ENCODE measurements at regions not wholly inside any gene's neighbourhood (a gene's known extent, or its start where the extent isn't known, plus 50 kb on each side); places are given as distances from the start of the nearest gene placed in this dataset.

DNA sequence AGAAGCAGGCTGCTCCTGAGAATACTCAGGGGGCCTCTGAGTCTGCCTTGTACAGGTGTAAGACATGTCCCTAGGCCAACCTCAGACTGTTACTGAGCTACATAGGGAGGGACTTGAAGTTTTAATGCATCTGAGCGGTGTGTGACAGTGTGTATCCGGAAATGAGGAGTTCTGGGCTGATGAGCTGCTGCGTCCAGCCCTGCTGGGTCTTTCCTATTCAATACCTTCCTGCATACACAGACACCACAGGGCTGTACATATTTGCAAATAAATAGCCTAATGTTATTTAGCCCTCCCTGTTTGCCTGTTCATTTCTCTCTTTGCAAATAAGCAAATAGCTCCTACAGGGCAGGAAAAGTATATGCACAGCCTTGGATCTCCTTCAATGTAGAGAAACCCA lies 134.7 kb upstream of the KIRREL3 start (continued):
- TF ChIP-seq ATF1 (CRISPR knock-in tag; IDR thresholded peaks at IDR 0.05), result no peak

DNA sequence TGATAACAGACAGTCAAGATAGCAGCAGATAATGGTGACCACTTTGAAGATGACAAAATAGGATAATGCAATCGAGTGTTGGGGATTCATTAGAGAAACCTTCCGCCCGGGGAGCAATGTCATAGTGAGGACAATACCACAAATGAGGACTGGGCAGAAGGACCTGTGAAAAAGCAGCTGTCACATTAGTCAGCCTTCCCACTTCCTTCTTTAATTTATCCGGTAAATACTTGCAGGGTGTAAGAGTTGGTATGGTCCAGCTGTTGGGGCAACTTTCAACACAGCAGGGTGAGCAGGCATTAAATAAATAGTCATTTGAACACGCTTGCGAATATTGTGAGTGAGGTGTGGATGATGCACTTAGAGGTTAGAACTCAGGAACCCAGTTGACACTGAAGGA lies 132.5 kb upstream of the KIRREL3 start:
- Mint-ChIP-seq H3K9me3 (peaks cover 6% of the 10 kb centered on the region), H3K4me1 (peaks cover 18% of the 10 kb centered on the region), H3K36me3 (no peaks in the 10 kb centered on the region), H3K27me3 (ENCODE audit: low read depth) (no peaks in the 10 kb centered on the region), H3K27ac (no peak overlapping the region), H3K4me3 (no peak overlapping the region)
- ATAC-seq (no peak), DNase-seq (ENCODE audit: low spot score) (no peak)
- TF ChIP-seq GABPB1 (CRISPR knock-in tag; IDR thresholded peaks at IDR 0.05) (no peak), IRF2 (CRISPR knock-in tag; IDR thresholded peaks at IDR 0.05; ENCODE audit: borderline replicate concordance, low read depth) (no peak), TP53 (CRISPR knock-in tag; IDR thresholded peaks at IDR 0.05) (no peak), ETV6 (CRISPR knock-in tag; IDR thresholded peaks at IDR 0.05) (no peak), SMAD4 (CRISPR knock-in tag; IDR thresholded peaks at IDR 0.05) (no peak)
- TF ChIP-seq, protein P1, sequence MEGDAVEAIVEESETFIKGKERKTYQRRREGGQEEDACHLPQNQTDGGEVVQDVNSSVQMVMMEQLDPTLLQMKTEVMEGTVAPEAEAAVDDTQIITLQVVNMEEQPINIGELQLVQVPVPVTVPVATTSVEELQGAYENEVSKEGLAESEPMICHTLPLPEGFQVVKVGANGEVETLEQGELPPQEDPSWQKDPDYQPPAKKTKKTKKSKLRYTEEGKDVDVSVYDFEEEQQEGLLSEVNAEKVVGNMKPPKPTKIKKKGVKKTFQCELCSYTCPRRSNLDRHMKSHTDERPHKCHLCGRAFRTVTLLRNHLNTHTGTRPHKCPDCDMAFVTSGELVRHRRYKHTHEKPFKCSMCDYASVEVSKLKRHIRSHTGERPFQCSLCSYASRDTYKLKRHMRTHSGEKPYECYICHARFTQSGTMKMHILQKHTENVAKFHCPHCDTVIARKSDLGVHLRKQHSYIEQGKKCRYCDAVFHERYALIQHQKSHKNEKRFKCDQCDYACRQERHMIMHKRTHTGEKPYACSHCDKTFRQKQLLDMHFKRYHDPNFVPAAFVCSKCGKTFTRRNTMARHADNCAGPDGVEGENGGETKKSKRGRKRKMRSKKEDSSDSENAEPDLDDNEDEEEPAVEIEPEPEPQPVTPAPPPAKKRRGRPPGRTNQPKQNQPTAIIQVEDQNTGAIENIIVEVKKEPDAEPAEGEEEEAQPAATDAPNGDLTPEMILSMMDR (IDR thresholded peaks at IDR 0.05), result no peak
- TF ChIP-seq, protein P2, sequence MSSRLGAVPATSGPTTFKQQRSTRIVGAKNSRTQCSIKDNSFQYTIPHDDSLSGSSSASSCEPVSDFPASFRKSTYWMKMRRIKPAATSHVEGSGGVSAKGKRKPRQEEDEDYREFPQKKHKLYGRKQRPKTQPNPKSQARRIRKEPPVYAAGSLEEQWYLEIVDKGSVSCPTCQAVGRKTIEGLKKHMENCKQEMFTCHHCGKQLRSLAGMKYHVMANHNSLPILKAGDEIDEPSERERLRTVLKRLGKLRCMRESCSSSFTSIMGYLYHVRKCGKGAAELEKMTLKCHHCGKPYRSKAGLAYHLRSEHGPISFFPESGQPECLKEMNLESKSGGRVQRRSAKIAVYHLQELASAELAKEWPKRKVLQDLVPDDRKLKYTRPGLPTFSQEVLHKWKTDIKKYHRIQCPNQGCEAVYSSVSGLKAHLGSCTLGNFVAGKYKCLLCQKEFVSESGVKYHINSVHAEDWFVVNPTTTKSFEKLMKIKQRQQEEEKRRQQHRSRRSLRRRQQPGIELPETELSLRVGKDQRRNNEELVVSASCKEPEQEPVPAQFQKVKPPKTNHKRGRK (CRISPR knock-in tag; IDR thresholded peaks at IDR 0.05; ENCODE audit: borderline replicate concordance), result no peak
- TF ChIP-seq, protein P3, sequence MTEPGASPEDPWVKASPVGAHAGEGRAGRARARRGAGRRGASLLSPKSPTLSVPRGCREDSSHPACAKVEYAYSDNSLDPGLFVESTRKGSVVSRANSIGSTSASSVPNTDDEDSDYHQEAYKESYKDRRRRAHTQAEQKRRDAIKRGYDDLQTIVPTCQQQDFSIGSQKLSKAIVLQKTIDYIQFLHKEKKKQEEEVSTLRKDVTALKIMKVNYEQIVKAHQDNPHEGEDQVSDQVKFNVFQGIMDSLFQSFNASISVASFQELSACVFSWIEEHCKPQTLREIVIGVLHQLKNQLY (CRISPR knock-in tag; IDR thresholded peaks at IDR 0.05), result no peak
- POLR2A ChIA-PET, result no interaction called here
- CTCF ChIA-PET, result no interaction called here

DNA sequence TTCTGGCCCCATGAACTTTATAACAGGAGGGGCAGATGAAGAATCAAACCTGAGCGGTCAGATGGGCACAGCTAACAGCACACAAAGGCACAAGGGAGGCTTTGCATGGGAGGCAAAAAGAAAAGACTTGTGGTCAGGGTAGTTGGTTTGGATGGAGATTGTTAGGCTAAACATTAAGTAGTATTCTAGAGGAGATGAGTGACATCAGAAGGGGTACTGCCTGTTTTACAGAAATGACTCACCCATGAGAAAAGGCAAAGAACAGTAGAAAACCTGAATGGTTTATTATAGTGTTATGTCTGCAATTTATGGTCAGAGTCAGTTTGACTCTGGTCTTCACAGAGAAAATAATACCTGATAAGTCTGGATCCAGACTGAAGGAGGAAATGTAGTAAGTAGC lies 129.8 kb upstream of the KIRREL3 start:
- no peak for ATAC-seq
- TF ChIP-seq, protein P4, sequence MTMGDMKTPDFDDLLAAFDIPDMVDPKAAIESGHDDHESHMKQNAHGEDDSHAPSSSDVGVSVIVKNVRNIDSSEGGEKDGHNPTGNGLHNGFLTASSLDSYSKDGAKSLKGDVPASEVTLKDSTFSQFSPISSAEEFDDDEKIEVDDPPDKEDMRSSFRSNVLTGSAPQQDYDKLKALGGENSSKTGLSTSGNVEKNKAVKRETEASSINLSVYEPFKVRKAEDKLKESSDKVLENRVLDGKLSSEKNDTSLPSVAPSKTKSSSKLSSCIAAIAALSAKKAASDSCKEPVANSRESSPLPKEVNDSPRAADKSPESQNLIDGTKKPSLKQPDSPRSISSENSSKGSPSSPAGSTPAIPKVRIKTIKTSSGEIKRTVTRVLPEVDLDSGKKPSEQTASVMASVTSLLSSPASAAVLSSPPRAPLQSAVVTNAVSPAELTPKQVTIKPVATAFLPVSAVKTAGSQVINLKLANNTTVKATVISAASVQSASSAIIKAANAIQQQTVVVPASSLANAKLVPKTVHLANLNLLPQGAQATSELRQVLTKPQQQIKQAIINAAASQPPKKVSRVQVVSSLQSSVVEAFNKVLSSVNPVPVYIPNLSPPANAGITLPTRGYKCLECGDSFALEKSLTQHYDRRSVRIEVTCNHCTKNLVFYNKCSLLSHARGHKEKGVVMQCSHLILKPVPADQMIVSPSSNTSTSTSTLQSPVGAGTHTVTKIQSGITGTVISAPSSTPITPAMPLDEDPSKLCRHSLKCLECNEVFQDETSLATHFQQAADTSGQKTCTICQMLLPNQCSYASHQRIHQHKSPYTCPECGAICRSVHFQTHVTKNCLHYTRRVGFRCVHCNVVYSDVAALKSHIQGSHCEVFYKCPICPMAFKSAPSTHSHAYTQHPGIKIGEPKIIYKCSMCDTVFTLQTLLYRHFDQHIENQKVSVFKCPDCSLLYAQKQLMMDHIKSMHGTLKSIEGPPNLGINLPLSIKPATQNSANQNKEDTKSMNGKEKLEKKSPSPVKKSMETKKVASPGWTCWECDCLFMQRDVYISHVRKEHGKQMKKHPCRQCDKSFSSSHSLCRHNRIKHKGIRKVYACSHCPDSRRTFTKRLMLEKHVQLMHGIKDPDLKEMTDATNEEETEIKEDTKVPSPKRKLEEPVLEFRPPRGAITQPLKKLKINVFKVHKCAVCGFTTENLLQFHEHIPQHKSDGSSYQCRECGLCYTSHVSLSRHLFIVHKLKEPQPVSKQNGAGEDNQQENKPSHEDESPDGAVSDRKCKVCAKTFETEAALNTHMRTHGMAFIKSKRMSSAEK (CRISPR knock-in tag; IDR thresholded peaks at IDR 0.05; ENCODE audit: borderline replicate concordance), result no peak
- TF ChIP-seq, protein P5, sequence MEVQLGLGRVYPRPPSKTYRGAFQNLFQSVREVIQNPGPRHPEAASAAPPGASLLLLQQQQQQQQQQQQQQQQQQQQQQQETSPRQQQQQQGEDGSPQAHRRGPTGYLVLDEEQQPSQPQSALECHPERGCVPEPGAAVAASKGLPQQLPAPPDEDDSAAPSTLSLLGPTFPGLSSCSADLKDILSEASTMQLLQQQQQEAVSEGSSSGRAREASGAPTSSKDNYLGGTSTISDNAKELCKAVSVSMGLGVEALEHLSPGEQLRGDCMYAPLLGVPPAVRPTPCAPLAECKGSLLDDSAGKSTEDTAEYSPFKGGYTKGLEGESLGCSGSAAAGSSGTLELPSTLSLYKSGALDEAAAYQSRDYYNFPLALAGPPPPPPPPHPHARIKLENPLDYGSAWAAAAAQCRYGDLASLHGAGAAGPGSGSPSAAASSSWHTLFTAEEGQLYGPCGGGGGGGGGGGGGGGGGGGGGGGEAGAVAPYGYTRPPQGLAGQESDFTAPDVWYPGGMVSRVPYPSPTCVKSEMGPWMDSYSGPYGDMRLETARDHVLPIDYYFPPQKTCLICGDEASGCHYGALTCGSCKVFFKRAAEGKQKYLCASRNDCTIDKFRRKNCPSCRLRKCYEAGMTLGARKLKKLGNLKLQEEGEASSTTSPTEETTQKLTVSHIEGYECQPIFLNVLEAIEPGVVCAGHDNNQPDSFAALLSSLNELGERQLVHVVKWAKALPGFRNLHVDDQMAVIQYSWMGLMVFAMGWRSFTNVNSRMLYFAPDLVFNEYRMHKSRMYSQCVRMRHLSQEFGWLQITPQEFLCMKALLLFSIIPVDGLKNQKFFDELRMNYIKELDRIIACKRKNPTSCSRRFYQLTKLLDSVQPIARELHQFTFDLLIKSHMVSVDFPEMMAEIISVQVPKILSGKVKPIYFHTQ (CRISPR knock-in tag; IDR thresholded peaks at IDR 0.05), result no peak
- no peak for TF ChIP-seq SMAD3 (CRISPR knock-in tag; IDR thresholded peaks at IDR 0.05; ENCODE audit: borderline replicate concordance)
- TF ChIP-seq, protein P1 (IDR thresholded peaks at IDR 0.05), result no peak
- no peak for TF ChIP-seq TCF7 (CRISPR knock-in tag; IDR thresholded peaks at IDR 0.05; ENCODE audit: low read depth)
- TF ChIP-seq ETV6 (CRISPR knock-in tag; IDR thresholded peaks at IDR 0.05), result no peak
- ChIA-PET POLR2A (no interaction called here), CTCF (no interaction called here)
- Mint-ChIP-seq H3K27ac (no peak overlapping the region), H3K4me1 (peaks cover 11% of the 10 kb centered on the region), H3K9me3 (peaks cover 6% of the 10 kb centered on the region), H3K36me3 (no peaks in the 10 kb centered on the region), H3K4me3 (no peak overlapping the region), H3K27me3 (ENCODE audit: low read depth) (no peaks in the 10 kb centered on the region)
- no peak for DNase-seq (ENCODE audit: low spot score)

Measured in WTC11 (cell line).